Activated CD4-positive, alpha-beta T cell treated with anti-CD3 and anti-CD28 coated beads for 4 hours (primary cell): ENCODE measurements at regions not wholly inside any gene's neighbourhood (a gene's known extent, or its start where the extent isn't known, plus 50 kb on each side); places are given as distances from the start of the nearest gene placed in this dataset.

Source experiments
- DNase-seq, 2 donors: peaks; one replicate each; pipeline ENCODE4 v3.0.0-alpha.2; 2020

GRCh38 chr3:193971261-193971751 is 164.6 kb upstream of the HES1 start:
- no peak for DNase-seq

- DNase-seq = no peak
Observed at GRCh38 chr3:193971966-193972365, 164.0 kb upstream of the HES1 start.

DNA sequence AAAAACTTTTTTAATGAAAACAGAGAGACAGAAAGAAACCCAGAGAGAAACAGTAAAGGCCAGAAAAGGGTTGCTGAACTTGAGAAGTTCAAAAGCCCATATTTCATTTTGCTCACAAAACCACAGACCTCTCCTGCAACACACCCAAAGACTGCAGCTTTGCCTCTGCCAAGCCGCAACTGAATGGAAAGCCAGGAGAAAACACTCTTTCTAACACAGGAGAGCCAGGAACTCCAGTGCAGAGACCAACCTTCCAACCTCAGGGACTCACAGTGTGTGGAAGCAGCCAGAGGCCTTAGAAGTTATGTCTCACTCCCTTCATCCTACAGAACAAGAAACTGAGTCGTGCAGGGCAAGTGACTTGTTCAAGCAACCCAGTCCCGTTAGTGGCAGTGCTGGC is 163.1 kb upstream of the HES1 start:
- no peak for DNase-seq

DNA sequence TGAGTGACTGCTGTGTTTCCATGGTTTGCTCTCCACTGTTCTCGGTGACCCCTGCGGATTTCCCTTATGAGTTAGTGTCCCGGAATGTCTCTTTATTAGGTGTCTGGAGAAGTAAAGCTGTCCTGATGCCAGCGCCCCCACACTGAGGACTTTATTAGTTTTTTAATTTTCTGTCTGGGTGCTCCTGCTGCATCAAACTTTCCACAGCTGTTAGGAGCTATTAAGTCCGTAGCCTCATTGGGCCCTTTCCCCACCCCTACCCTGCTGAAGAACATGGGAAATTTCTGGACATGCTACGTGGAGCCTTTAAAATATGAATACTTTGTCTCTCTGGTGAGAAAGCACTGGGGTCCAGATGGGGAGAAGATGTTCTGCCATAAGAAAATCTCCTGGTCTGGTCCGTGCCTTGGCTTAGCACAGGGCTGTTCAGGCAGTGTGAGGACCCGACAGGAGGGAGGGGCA is 161.7 kb upstream of the HES1 start:
- DNase-seq = no peak

DNA sequence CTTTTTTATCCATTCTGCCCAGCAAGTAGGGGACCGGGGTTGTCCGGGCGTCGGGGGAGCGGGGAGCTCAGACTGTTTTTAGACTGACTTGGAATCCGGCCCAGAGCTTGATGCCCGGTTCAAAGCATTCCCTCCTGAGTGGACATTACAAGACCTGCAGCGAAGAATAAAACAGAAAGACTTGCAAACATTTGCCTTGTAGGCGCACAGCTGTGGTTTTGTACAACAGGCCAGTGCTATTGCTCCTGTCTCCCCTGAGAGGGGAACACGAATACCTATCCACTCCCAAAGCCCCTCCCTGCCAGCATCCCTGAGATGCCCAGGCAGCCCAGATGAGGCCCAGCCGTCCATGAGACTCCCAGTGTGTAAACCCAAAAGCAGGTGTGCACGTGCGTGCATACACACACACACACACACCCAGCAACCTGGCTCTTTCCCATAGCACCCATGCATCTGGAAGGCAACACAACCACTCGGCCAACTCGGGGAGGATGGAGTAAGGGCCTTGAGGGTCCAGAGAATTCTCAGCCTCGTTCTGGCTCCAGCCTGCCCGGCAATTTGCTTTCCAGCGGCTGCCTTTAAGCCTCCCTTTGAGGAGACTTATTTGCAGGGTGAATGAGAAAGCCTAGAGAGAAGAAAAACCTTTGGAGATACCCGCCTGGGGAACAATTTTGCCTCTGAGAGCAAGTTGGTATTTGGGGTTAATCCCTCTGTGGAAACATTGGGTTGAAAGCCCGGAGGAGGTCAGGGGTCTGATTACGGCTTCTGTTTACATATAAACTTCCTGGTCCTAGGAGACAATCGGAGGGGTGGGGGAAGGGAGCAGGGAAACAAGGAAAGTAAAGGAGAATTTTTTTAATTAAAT is 161.0 kb upstream of the HES1 start:
- no peak for DNase-seq

GRCh38 chr3:193977622-193978021 is 158.3 kb upstream of the HES1 start:
- no peak for DNase-seq

DNA sequence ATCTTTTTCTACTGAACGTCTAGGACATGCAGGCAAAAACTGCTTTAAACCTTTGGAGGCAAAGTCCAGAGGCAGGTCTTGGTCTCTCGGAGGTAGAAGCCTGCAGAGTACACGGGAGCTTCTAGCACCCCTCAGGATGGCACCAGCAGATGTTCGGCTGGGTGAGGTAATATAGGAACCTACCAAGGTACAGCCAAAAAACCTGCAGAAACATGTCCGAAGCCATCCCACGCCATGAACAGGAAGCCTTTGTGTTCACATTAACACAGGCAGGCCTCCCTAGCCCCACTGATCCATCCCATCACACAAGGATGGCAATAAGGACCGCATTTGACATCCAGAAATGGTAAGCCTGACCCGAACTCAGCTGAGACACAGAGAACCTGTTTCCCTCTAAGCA is 157.9 kb upstream of the HES1 start:
- DNase-seq = no peak

GRCh38 chr3:193978486-193978885 is 157.5 kb upstream of the HES1 start:
- no peak for DNase-seq

- DNase-seq = no peak
Observed at GRCh38 chr3:193980326-193980725, 155.6 kb upstream of the HES1 start.

- no peak for DNase-seq
Observed at GRCh38 chr3:193980905-193981304, 155.0 kb upstream of the HES1 start.

DNA sequence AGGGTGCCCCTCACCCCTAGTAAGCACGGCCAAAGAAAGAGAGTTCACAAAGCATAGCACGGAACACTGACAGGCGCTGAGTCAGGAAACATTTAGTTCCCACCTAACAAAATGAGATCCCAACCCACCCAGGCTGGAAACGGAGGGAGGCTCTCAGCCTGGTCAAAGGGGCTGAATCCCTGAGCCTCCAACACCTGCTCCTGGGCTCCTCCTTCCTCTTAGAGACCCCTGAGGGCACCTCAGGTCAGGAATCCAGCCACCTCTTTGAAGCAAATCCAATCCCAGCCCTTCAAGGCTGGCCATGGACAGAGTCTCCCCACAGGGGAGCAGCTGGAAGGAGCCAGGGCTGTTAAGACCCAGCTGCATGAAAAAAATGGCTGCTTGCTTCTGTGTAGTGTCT is 154.4 kb upstream of the HES1 start:
- no peak for DNase-seq

GRCh38 chr3:193982258-193982659 is 153.7 kb upstream of the HES1 start:
- no peak for DNase-seq

- no peak for DNase-seq
Observed at GRCh38 chr3:193983846-193984818, 151.8 kb upstream of the HES1 start.

- DNase-seq = no peak
Observed at GRCh38 chr3:193984876-193985275, 151.1 kb upstream of the HES1 start.

DNA sequence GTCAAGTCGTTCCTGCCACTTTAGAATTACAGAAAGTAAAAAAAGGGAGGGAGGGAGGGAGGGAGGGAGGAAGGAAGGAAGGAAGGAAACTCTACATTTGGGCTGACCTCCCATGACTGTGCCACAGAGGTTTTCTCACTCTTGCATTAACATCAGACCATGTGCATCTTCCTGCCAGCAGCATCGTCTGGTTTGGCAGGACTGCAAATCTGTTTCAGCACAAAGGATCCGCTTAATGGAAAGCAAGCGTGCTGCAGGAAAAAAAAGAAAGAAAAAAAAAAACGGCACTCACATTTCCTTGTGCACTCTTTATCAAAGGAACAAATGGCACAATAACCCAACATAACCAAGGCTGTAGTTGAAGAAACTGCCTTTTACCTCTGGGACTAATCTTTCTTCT is 148.8 kb upstream of the HES1 start:
- no peak for DNase-seq

DNA sequence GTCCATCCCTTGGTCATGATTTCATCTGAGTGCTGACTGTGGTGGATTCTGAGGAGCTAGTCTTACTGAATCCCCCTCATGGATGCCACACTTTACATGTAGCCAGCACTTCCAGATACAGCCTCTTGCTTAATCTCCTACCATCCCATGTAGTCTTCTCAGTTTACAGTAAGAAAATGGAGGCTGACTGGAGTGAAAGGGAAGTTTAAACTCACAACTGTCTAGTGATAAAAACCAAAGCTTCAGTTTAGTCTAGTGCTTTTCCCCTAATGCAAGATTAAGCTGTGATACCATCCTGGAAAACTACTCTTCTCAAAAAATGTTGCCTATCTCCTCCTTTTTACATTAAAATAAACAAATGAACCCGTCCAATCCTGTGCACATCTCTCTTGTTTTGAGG is 146.8 kb upstream of the HES1 start:
- DNase-seq = no peak

DNA sequence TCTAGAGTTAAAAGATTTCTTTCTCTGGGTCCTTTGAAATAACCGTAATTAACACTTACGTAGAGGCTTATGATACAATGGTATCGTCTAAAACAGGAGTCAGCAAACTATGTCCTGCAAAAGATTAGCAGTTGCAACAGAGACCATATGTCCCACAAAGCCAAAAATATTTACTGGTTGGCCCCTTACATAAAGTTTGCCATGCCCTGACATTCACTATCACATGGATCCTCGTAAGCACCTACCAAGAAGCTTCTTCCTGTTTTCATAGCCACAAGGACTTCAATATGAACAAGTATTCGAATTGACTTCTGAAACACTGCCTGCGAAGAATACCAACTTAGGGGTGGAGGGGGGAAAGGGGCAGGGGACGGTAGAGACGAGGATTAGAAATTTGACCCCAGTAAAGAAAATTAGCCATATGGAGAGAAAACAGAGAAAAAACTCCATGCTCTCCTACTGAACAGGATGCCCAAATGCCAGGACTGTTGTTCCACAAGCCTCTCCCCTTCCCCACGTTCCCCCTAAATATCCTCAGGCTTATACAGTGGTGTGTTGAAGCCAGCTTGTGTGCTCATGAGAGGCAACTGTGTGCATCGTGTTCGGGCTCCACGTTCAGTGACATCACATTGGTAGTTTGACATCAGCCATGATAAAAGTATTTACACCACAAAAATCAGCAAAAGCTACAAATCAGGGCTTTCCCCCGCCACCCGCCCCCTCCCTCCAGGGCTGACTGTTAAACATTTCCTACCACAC is 144.1 kb upstream of the HES1 start:
- no peak for DNase-seq

DNA sequence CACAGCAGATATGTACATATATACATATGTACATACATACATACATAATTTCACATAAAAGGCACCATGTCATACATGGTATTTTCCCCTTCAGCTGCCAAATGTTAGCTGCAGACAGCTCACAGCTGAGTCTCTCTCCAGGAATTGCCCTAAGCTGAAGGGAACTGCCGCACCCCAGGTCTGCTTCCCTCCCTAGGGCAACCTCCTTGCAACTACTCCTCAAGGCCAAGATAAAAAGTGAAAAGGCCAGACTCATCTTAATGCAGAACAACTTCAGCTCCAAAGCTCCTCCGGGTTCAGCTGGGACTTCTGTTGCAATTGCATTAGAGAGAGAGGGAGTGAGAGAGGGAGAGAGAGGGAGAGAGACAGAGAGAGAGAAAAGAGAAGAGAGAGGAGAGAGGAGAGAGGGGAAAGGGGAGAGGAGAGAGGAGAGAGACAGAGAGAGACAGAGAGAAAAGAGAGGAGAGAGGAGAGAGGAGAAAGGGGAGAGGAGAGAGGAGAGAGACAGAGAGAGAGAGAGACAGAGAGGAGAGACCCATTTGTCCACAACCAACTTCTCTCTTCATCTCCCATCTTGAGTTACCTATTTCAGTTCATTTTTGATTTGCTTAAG is 143.4 kb upstream of the HES1 start:
- no peak for DNase-seq

- no peak for DNase-seq
Observed at GRCh38 chr3:193996221-193996620, 139.7 kb upstream of the HES1 start.

DNA sequence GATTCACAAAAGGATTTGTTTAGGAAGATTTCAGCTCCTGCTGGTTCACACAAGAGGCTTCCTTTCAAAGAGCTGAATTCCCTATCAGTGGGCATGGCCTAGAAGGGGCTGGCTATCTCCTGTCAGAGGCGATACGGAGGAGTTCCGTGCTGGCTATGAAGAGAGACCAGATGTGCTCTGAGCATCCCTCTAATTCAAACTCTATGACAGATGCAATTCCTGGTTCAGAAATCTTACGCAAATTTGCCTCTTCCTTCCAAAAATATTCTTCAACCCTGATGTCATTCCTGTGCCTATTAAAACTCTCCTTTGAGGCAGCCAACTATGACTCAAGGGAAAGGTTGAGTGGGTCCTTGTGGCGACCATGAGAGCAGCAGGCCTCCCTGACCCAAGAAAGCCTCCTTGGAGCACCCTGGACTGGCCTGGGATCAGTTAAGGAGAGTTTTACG is 139.3 kb upstream of the HES1 start:
- no peak for DNase-seq

DNA sequence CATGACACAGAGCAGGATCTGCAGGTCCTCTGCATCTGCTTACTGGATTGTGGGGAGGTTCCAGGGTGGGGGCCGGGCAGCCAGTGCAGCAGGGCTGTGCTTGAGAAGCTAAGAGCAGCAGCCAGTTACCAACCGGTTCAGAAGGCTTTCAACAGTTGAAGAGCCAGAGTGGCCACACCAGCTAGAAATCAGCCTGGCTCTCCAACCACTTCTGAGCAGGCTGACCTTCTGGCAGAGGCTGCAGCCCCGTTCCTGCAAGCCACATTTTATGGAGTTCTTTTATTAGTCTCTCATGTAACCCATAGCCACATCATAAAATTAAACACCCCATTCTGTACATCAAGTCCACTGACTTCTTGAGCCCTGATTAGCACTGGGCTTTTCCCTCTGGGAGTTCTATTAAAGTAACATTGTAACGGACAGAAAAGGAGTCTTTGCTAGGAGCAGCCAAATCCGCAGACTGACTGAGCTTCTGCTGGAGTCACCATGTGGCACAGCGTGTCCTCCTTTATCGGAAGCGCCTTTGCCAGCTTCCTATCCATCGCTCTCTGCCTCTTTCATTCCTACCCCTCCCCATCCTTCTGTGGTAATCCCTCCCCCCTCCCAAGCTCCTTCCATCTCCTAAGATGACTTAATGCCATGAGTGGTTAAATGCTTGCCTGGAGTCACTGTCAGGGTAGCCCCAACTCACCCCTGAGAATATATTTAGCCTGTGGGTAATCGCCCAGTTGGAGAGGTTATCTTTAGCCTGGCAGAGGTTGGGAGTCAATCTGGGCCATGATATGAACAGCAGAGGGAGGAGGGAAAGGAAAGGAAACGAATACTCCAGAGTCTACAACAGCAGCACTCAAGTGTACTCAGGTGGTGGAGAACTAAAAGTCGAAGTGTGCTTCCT is 138.5 kb upstream of the HES1 start:
- DNase-seq = no peak
